ENCODE measurements at regions not wholly inside any gene's neighbourhood (a gene's known extent, or its start where the extent isn't known, plus 50 kb on each side); places are given as distances from the start of the nearest gene placed in this dataset.

GRCh38 chr13:73816702-73817101 is 317.5 kb downstream of the KLF12 start (continued):
- no peak for TF ChIP-seq AR (CRISPR knock-in tag; IDR thresholded peaks at IDR 0.05)

- peaks cover 7% of the 10 kb centered on the region for H3K4me1 Mint-ChIP-seq
- H3K9me3 Mint-ChIP-seq: peaks cover 8% of the 10 kb centered on the region
- no peak overlapping the region for H3K4me3 Mint-ChIP-seq
- DNase-seq (ENCODE audit: low spot score) (no peak), ATAC-seq (no peak)
- ChIA-PET CTCF (no interaction called here), POLR2A (no interaction called here)
- no peaks in the 10 kb centered on the region for H3K36me3 Mint-ChIP-seq
- no peaks in the 10 kb centered on the region for H3K27me3 Mint-ChIP-seq (ENCODE audit: low read depth)
- no peak for TF ChIP-seq E2F5 (CRISPR knock-in tag; IDR thresholded peaks at IDR 0.05)
- TF ChIP-seq IRF2 (CRISPR knock-in tag; IDR thresholded peaks at IDR 0.05; ENCODE audit: borderline replicate concordance, low read depth): no peak
- no peak for TF ChIP-seq ARID4B (CRISPR knock-in tag; IDR thresholded peaks at IDR 0.05; ENCODE audit: borderline replicate concordance)
- no peak for TF ChIP-seq USF1 (CRISPR knock-in tag; IDR thresholded peaks at IDR 0.05)
- TF ChIP-seq CDX4 (CRISPR knock-in tag; IDR thresholded peaks at IDR 0.05; ENCODE audit: borderline replicate concordance): no peak
- TF ChIP-seq ATF3 (CRISPR knock-in tag; conservative IDR thresholded peaks at IDR 0.05): no peak
- no peak for TF ChIP-seq CBFB (CRISPR knock-in tag; IDR thresholded peaks at IDR 0.05; ENCODE audit: low read depth)
- no peak for TF ChIP-seq JUN (CRISPR knock-in tag; IDR thresholded peaks at IDR 0.05)
- no peak for TF ChIP-seq ETV6 (CRISPR knock-in tag; IDR thresholded peaks at IDR 0.05)
- no peak for TF ChIP-seq ZNF512 (CRISPR knock-in tag; IDR thresholded peaks at IDR 0.05; ENCODE audit: borderline replicate concordance)
- no peak for TF ChIP-seq NR3C1 (CRISPR knock-in tag; conservative IDR thresholded peaks at IDR 0.05; ENCODE audit: low read depth)
- no peak for TF ChIP-seq ATF2 (CRISPR knock-in tag; IDR thresholded peaks at IDR 0.05; ENCODE audit: borderline replicate concordance, low read depth)
- TF ChIP-seq KAT7 (CRISPR knock-in tag; IDR thresholded peaks at IDR 0.05; ENCODE audit: borderline replicate concordance): no peak
- TF ChIP-seq NFYB (CRISPR knock-in tag; conservative IDR thresholded peaks at IDR 0.05; ENCODE audit: low read depth): no peak
- no peak for TF ChIP-seq FOXP1 (CRISPR knock-in tag; IDR thresholded peaks at IDR 0.05; ENCODE audit: borderline replicate concordance)
- TF ChIP-seq FOXK1 (CRISPR knock-in tag; IDR thresholded peaks at IDR 0.05): no peak
- TF ChIP-seq RORB (CRISPR knock-in tag; IDR thresholded peaks at IDR 0.05): no peak
- no peak overlapping the region for H3K27ac Mint-ChIP-seq
Measured at GRCh38 chr13:73815796-73816195, 318.4 kb downstream of the KLF12 start.

All from WTC11 (cell line).